Mesothelial cell of epicardium (in vitro differentiated cells): ENCODE measurements at regions not wholly inside any gene's neighbourhood (a gene's known extent, or its start where the extent isn't known, plus 50 kb on each side); places are given as distances from the start of the nearest gene placed in this dataset.

Source experiments
- DNase-seq, 2 experiments: peaks; one replicate each; pipeline ENCODE4 v3.0.0; 2021; ENCODE audit warnings: low spot score in 2 of 2; ENCODE audit not compliant: unreplicated experiment in 2 of 2
- H3K27ac Mint-ChIP-seq: 2 replicates; pipeline ENCODE4 v1.8.0; 2021; ENCODE audit warnings: mixed read lengths
- H3K27me3 Mint-ChIP-seq: 2 replicates; pipeline ENCODE4 v1.8.0; 2021; ENCODE audit warnings: low read depth, mixed read lengths
- H3K36me3 Mint-ChIP-seq: 2 replicates; pipeline ENCODE4 v1.8.0; 2021; ENCODE audit warnings: mixed read lengths
- H3K4me1 Mint-ChIP-seq: 2 replicates; pipeline ENCODE4 v1.8.0; 2021; ENCODE audit warnings: mixed read lengths
- H3K4me3 Mint-ChIP-seq: 2 replicates; pipeline ENCODE4 v1.8.0; 2021; ENCODE audit warnings: mild to moderate bottlenecking, moderate library complexity, mixed read lengths
- H3K9me3 Mint-ChIP-seq: 2 replicates; pipeline ENCODE4 v1.8.0; 2021; ENCODE audit warnings: mixed read lengths
- CTCF ChIP-seq: fragments of 200-600 bp; sonication (generic); IDR thresholded peaks from one replicate; pipeline ENCODE4 v1.5.0; 2021; ENCODE audit warnings: antibody characterized with exemption; ENCODE audit not compliant: unreplicated experiment

- H3K4me3 Mint-ChIP-seq, result no peak overlapping the region
- no peaks in the 10 kb centered on the region for H3K36me3 Mint-ChIP-seq
- no peaks in the 10 kb centered on the region for H3K4me1 Mint-ChIP-seq
- peaks cover 9% of the 10 kb centered on the region for H3K27me3 Mint-ChIP-seq
- no peak for DNase-seq
- no peak for TF ChIP-seq CTCF
- peaks cover 9% of the 10 kb centered on the region for H3K9me3 Mint-ChIP-seq
- H3K27ac Mint-ChIP-seq, result no peak overlapping the region
These were observed 108.7 kb upstream of the OTX2 start for GRCh38 chr14:56918849-56919574.

GRCh38 chr14:56905282-56905681 is 95.0 kb upstream of the OTX2 start:
- DNase-seq, result no peak
- H3K4me1 Mint-ChIP-seq, result no peaks in the 10 kb centered on the region
- TF ChIP-seq CTCF, result no peak
- H3K27ac Mint-ChIP-seq, result no peak overlapping the region
- no peak overlapping the region for H3K4me3 Mint-ChIP-seq
- H3K27me3 Mint-ChIP-seq, result peaks cover 20% of the 10 kb centered on the region
- no peaks in the 10 kb centered on the region for H3K36me3 Mint-ChIP-seq
- H3K9me3 Mint-ChIP-seq, result peaks cover 4% of the 10 kb centered on the region

- H3K27me3 Mint-ChIP-seq, result peaks cover 20% of the 10 kb centered on the region
- H3K27ac Mint-ChIP-seq, result no peak overlapping the region
- TF ChIP-seq CTCF, result no peak
- DNase-seq, result no peak
- peaks cover 4% of the 10 kb centered on the region for H3K9me3 Mint-ChIP-seq
- H3K36me3 Mint-ChIP-seq, result no peaks in the 10 kb centered on the region
- H3K4me3 Mint-ChIP-seq, result no peak overlapping the region
- H3K4me1 Mint-ChIP-seq, result no peaks in the 10 kb centered on the region
These were observed 93.2 kb upstream of the OTX2 start for GRCh38 chr14:56903304-56903969.

GRCh38 chr14:56902385-56902784 is 92.1 kb upstream of the OTX2 start:
- Mint-ChIP-seq H3K27ac (no peak overlapping the region), H3K36me3 (no peaks in the 10 kb centered on the region), H3K27me3 (peaks cover 20% of the 10 kb centered on the region), H3K4me1 (no peaks in the 10 kb centered on the region), H3K4me3 (no peak overlapping the region), H3K9me3 (peaks cover 4% of the 10 kb centered on the region)
- no peak for DNase-seq
- TF ChIP-seq CTCF, result no peak

- H3K4me3 Mint-ChIP-seq, result no peak overlapping the region
- peaks cover 2% of the 10 kb centered on the region for H3K4me1 Mint-ChIP-seq
- H3K36me3 Mint-ChIP-seq, result no peaks in the 10 kb centered on the region
- peaks cover 4% of the 10 kb centered on the region for H3K9me3 Mint-ChIP-seq
- no peak for DNase-seq
- no peak for TF ChIP-seq CTCF
- peaks cover 17% of the 10 kb centered on the region for H3K27me3 Mint-ChIP-seq
- no peak overlapping the region for H3K27ac Mint-ChIP-seq
These were observed 90.4 kb upstream of the OTX2 start for GRCh38 chr14:56900726-56901125.
